A673 (cell line): ENCODE measurements at regions not wholly inside any gene's neighbourhood (a gene's known extent, or its start where the extent isn't known, plus 50 kb on each side); places are given as distances from the start of the nearest gene placed in this dataset.

Experiments
- BruUV-seq: library from RNA; stranded (reverse); fragments of 400-500 nt; replicated peaks from 2 replicates; lab custom pipeline; 2021; lab: Mats Ljungman, UMichigan
- CTCF ChIA-PET: fragments of 300-600 bp; sonication (Branson Sonifier 250); formaldehyde crosslinking; loops from one replicate; lab custom pipeline; 2022; ENCODE audit warnings: antibody characterized with exemption; lab: Charles Lee
- POLR2A ChIA-PET: fragments of 300-600 bp; sonication (Branson Sonifier 250); formaldehyde crosslinking; loops from one replicate; lab custom pipeline; 2022; ENCODE audit warnings: antibody characterized with exemption; ENCODE audit not compliant: low non-redundant PET; lab: Charles Lee
- DNase-seq: peaks from one replicate; pipeline ENCODE4 v3.0.0-alpha.2; 2015; ENCODE audit warnings: low spot score
- H3K27ac ChIP-seq: fragments of 200-600 bp; sonication (generic); 2 replicates; pipeline ENCODE4 v1.5.1; 2016; ENCODE audit warnings: mixed run types, low read depth, mild to moderate bottlenecking, mixed read lengths, antibody characterized with exemption, low read length; ENCODE audit not compliant: poor library complexity, severe bottlenecking
- H3K27me3 ChIP-seq: fragments of 200-600 bp; sonication (generic); replicated peaks from 2 replicates; pipeline ENCODE4 v1.6.1; 2017; ENCODE audit warnings: mixed run types, low read depth, mild to moderate bottlenecking, mixed read lengths, antibody characterized with exemption, low read length; ENCODE audit not compliant: insufficient read depth, poor library complexity
- H3K36me3 ChIP-seq: fragments of 200-600 bp; sonication (generic); 2 replicates; pipeline ENCODE4 v1.6.1; 2016; ENCODE audit warnings: mixed run types, mild to moderate bottlenecking, mixed read lengths, antibody characterized with exemption, low read length; ENCODE audit not compliant: insufficient read depth, poor library complexity, severe bottlenecking
- H3K4me1 ChIP-seq: fragments of 200-600 bp; sonication (generic); 2 replicates; pipeline ENCODE4 v1.6.1; 2017; ENCODE audit warnings: mixed run types, mild to moderate bottlenecking, mixed read lengths, antibody characterized with exemption, low read length; ENCODE audit not compliant: insufficient read depth, poor library complexity, severe bottlenecking
- H3K4me3 ChIP-seq: fragments of 200-600 bp; sonication (generic); 2 replicates; pipeline ENCODE4 v1.5.1; 2016; ENCODE audit warnings: low read depth, mixed run types, mild to moderate bottlenecking, mixed read lengths, low read length; ENCODE audit not compliant: poor library complexity, severe bottlenecking
- H3K9me3 ChIP-seq: fragments of 200-600 bp; sonication (generic); 2 replicates; pipeline ENCODE4 v1.6.1; 2016; ENCODE audit warnings: mixed run types, low read depth, mild to moderate bottlenecking, mixed read lengths, antibody characterized with exemption, low read length; ENCODE audit not compliant: poor library complexity, severe bottlenecking
- CTCF ChIP-seq: fragments of 300-800, 200-600 bp; sonication (generic); conservative IDR thresholded peaks from 2 replicates; pipeline ENCODE4 v1.5.1; 2017; ENCODE audit warnings: low read depth, mild to moderate bottlenecking, antibody characterized with exemption, low read length, moderate library complexity, mixed read lengths
- EZH2 ChIP-seq: fragments of 200-600 bp; sonication (generic); IDR thresholded peaks from 2 replicates; pipeline ENCODE4 v1.6.1; 2017; ENCODE audit warnings: borderline replicate concordance, low read depth, mild to moderate bottlenecking, mixed read lengths, antibody characterized with exemption, low read length; ENCODE audit not compliant: poor library complexity, severe bottlenecking
- intact Hi-C: fragments of 100-400 bp; cut with micrococcal nuclease; formaldehyde crosslinking; loops from one replicate; pipeline ENCODE4 v1.10.0; 2022; ENCODE audit not compliant: unreplicated experiment

DNA sequence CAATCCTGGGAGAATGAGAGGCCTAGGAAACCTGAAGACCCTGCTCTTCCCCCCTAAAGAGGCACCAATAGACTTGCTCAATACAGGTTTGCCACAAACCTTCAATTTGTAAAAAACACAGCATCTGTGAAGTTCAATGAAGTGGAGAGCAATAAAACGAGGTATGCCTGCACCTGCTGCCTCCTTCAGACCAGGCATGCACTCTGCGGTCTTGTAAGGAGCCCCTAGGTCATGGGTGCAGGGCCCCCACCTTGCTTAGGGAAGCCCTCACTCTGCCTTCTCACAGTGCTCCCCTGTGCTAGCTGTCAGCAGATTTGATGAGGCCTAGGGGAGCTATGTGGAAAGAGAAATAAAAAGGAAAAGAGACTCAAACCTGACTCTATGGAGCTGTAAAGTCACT is 72.1 kb upstream of the GALNT10 start:
- Histone ChIP-seq H3K36me3 (no peaks in the 10 kb centered on the region), H3K9me3 (no peaks in the 10 kb centered on the region), H3K4me3 (no peak overlapping the region), H3K4me1 (no peaks in the 10 kb centered on the region), H3K27me3 (no peaks in the 10 kb centered on the region), H3K27ac (no peak overlapping the region)
- TF ChIP-seq EZH2 = no peak
- no peak for TF ChIP-seq CTCF
- intact Hi-C loops = no loop called here
- no peak for DNase-seq
- CTCF ChIA-PET = no interaction called here
- POLR2A ChIA-PET = no interaction called here
- BruUV-seq = no TSS peak

DNA sequence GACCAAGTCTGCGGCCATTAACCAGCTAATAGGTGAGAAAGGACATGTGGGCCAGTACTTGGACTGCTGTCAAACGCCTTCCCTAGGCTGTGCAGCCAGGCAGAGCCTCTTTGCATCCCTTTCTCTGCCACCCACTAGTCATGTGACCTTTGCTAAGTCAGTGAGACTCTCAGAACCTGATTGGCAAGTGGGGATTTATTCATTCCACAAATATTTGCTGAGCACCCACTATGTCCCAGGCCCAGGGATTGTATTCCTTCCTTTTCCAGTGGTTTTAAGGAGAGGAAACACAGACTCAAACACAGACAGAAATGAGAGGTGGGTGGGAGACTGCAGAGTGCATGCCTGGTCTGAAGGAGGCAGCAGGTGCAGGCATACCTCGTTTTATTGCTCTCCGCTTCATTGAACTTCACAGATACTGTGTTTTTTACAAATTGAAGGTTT is 71.6 kb upstream of the GALNT10 start:
- H3K4me3 ChIP-seq = no peak overlapping the region
- no peaks in the 10 kb centered on the region for H3K4me1 ChIP-seq
- no peak overlapping the region for H3K27ac ChIP-seq
- intact Hi-C loops = no loop called here
- ChIA-PET POLR2A (no interaction called here), CTCF (no interaction called here)
- DNase-seq = no peak
- no peaks in the 10 kb centered on the region for H3K36me3 ChIP-seq
- H3K27me3 ChIP-seq = no peaks in the 10 kb centered on the region
- no TSS peak for BruUV-seq
- no peak for TF ChIP-seq EZH2
- no peak for TF ChIP-seq CTCF
- H3K9me3 ChIP-seq = no peaks in the 10 kb centered on the region

DNA sequence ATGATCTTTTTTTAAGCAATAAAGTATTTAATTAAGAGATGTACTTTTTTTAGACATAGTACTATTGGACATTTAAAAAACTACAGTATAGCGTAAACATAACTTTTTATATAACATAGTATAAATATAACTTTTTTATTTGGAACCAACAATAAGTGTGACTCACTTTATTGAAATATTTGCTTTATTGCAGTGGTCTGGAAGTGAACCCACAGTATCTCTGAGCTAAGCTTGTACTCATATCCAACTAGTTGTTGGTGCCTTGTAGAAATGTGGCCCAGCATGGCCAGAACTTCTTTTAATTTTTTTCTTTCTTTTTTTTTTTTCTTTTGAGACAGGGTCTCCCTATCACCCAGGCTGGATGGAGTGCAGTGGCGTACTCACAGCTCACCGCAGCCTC is 61.5 kb upstream of the GALNT10 start:
- Histone ChIP-seq H3K36me3 (no peaks in the 10 kb centered on the region), H3K9me3 (no peaks in the 10 kb centered on the region), H3K4me1 (no peaks in the 10 kb centered on the region), H3K4me3 (no peak overlapping the region), H3K27ac (no peak overlapping the region), H3K27me3 (no peaks in the 10 kb centered on the region)
- DNase-seq = no peak
- intact Hi-C loops = no loop called here
- CTCF ChIA-PET = no interaction called here
- no peak for TF ChIP-seq EZH2
- TF ChIP-seq CTCF = no peak
- BruUV-seq = no TSS peak
- POLR2A ChIA-PET = no interaction called here
